Tibial nerve (tissue), 4 donors: ENCODE measurements at regions not wholly inside any gene's neighbourhood (a gene's known extent, or its start where the extent isn't known, plus 50 kb on each side); places are given as distances from the start of the nearest gene placed in this dataset.

ENCODE experiments used
- CTCF ChIP-seq, 5 experiments: fragments of 200-600 bp in 3 of 5; fragments of 450-650 bp in 2 of 5; sonication (generic) in 3 of 5; IDR thresholded peaks; one replicate each; pipeline ENCODE4 v1.5.1; 2016 to 2019; ENCODE audit warnings: antibody characterized with exemption in 5 of 5, mild to moderate bottlenecking in 3 of 5, moderate library complexity in 2 of 5
- EP300 ChIP-seq, 2 donors: sonication (generic); formaldehyde crosslinking; IDR thresholded peaks; one replicate each; pipeline ENCODE4 v1.6.1; 2017; ENCODE audit warnings: antibody characterized with exemption in 2 of 2, mild to moderate bottlenecking in 1 of 2
- POLR2A ChIP-seq, 2 donors: fragments of 450-650 bp; IDR thresholded peaks; one replicate each; pipeline ENCODE4 v1.6.1; 2017; ENCODE audit warnings: antibody characterized with exemption in 2 of 2, mild to moderate bottlenecking in 2 of 2, moderate library complexity in 2 of 2

- TF ChIP-seq POLR2A (IDR thresholded peaks at IDR 0.05) (no peak), CTCF (IDR thresholded peaks at IDR 0.05) (no peak), EP300 (IDR thresholded peaks at IDR 0.05) (no peak)
These were observed 163.4 kb upstream of the SYN3 start for GRCh38 chr22:33221568-33221967.
